ENCODE measurements at regions not wholly inside any gene's neighbourhood (a gene's known extent, or its start where the extent isn't known, plus 50 kb on each side); places are given as distances from the start of the nearest gene placed in this dataset.

GRCh38 chr9:81753436-81753835 is 64.1 kb upstream of the TLE1 start:
- no peak for TF ChIP-seq SUZ12 (IDR thresholded peaks at IDR 0.05)
- TF ChIP-seq TARDBP (IDR thresholded peaks at IDR 0.05): no peak
- TF ChIP-seq NFRKB (IDR thresholded peaks at IDR 0.05): no peak
- no peak for TF ChIP-seq SP1 (IDR thresholded peaks at IDR 0.05)
- TF ChIP-seq FOXM1 (IDR thresholded peaks at IDR 0.05; ENCODE audit: borderline replicate concordance): no peak
- TF ChIP-seq CTBP1 (IDR thresholded peaks at IDR 0.05; ENCODE audit: borderline replicate concordance): no peak
- TF ChIP-seq ARNT (IDR thresholded peaks at IDR 0.05): no peak
- TF ChIP-seq LEF1 (IDR thresholded peaks at IDR 0.05; ENCODE audit: borderline replicate concordance): no peak
- TF ChIP-seq BHLHE40 (IDR thresholded peaks at IDR 0.05; ENCODE audit: borderline replicate concordance): no peak

Data from HEK293T (cell line).